ENCODE measurements at regions not wholly inside any gene's neighbourhood (a gene's known extent, or its start where the extent isn't known, plus 50 kb on each side); places are given as distances from the start of the nearest gene placed in this dataset.

- DNase-seq, result no peak
These were observed 476.4 kb downstream of the VRK1 start for GRCh38 chr14:97273540-97273939.

- DNase-seq, result no peak
These were observed 477.4 kb downstream of the VRK1 start for GRCh38 chr14:97274626-97275025.

- no peak for DNase-seq
These were observed 478.1 kb downstream of the VRK1 start for GRCh38 chr14:97275276-97275675.

- DNase-seq, result no peak
These were observed 479.4 kb downstream of the VRK1 start for GRCh38 chr14:97276573-97276972.

DNA sequence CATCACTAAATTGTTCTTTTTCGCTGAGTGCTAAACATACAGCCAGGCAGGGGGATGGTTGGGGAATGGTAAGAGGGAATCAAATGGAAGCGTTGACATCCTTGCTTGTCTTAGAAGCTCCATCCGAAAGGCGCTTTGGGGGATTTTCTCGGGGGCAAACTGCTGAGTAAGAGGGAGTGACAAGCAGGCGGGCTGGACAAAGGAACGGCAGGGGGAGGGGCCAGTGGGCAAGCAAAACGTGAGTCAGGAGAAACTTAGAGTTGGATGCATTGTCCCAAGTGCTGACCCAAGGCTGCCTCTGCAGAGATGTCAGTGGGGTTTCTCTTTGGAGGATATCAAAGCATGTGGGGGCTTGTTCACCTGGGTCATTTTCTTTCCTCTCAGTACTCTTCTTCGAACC, 480.5 kb downstream of the VRK1 start:
- DNase-seq, result no peak

- DNase-seq, result no peak
These were observed 483.3 kb downstream of the VRK1 start for GRCh38 chr14:97280526-97280925.

DNA sequence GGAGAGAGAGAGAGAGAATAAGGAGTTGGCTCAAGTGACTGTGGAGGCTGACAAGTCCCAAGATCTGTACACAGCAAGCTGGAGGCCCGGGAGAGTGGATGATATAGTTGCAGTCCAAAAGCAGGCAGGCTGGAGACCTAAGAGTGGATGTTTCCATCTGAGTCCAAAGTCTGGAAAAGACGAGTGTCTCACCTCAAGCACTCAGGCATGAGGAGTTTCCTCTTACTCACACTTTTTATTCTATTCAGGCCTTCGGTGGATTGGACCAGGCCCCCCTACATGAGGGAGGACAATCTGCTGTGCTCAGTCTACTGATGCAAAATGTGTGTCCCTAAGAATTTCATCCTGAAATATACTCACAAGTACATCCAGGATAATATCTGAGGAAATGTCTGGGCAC, 484.6 kb downstream of the VRK1 start:
- no peak for DNase-seq

DNA sequence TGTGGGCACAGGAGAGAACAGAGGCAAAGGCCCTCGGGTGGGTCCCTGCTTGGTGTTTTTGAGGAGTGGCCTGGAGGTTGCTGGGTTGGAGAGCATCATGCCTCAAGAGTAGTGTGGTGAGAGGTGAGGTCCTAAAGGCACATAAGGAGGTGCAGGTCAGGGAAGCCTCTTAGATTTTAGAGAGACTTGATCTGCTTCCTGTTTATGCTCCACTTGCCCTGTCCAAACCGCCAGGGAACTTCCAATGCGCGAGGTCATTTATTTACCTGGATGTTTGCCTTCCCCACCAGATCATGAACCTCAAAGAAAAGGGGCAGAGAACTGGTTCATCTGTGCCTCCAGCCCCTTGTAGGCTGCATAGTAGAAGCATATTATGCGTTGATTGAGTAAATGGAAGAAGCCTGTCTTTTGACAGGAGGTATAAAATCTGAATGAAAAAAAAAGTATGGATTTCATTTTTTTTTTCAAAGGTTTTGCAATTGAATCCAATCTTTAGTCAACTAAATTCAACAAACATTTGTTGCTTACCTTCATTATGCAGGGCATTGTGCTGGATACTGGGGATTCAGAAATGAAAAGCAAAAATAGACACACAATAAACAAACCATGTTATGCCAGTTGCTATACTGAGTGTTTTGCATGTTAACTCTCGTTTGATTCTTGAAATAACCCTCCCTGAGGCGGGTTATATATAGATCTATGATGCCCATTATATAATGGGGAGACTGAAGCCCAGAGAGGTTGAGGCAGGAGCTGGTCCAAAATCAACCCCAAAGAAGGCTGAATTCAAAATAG, 485.2 kb downstream of the VRK1 start:
- no peak for DNase-seq

DNA sequence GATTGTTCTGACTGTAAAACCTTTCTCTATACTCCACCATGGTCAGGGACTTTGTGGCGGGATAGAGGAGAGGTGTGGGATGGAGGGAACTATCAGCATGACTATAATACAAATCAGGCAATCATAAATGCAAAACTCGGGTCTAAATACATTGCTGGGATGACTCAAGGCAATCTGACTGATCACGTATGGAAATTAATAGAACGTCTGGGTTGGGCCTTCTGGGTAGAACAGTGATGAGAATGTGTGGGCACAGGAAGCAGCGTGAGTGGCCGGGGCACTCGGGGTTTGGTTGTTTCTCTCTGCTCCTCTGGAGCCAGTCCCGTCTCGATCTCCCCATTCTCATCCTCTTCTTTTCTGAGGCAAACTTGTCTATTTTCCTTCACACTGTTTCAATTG, 485.8 kb downstream of the VRK1 start:
- DNase-seq, result no peak

DNA sequence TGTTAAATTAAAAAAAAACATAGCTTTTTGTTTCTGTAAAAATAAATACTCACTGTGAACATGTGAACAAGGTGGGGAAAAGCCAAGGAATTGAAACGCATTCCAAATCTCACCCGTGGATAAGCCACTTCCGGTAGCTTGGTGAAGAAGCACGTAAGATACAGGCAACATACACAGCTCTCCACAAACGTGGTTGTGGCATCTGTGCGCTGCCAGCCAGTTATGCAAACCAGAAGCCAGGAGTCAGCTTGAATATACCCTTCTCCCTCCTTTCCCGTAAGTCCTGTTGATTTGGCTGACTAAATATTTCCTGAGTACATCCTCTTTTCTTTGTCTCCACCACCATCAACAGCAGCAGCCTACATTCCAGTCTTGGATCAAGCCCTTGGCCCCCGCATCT, 486.2 kb downstream of the VRK1 start:
- no peak for DNase-seq

DNA sequence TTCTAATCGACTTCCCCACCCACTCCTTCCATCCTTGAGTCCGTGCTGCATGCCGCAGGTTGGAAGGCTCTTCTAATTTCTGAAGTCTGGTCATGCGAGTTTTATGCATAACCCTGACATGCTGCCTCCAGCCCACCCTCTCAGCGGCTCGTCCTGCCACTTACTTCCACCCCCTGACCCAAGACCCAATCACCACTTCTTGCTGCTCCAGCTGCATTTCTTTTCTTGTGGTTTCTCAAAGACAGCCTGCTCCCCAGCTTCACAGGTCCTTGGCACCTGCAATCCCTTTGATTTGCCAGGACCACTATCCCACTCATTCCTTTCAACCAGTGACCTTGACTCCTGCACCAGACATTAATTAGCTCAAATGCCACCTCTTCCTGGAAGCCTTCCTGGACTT, 486.7 kb downstream of the VRK1 start:
- no peak for DNase-seq

- no peak for DNase-seq
These were observed 490.8 kb downstream of the VRK1 start for GRCh38 chr14:97287956-97288355.

- DNase-seq, result no peak
These were observed 492.9 kb downstream of the VRK1 start for GRCh38 chr14:97290065-97290464.

DNA sequence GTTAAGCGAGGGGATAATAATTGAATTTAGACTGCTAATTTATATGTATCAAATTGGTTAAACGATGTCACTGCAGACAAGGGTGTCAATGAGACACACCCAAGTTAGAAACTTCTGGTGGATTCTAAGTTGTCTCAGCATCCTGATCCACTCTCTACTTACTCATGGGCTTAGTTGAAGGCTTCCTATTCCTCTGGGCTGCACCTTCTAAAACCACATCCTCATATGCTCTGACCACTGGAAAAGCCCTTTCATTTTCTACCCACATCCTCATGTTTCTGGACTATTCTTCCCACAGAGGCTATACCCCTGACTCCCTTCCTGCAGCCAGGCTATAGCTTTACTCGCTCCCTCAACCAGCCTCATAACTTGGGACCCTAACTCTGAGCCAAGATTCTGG, 493.8 kb downstream of the VRK1 start:
- DNase-seq, result no peak

- DNase-seq, result no peak
These were observed 496.5 kb downstream of the VRK1 start for GRCh38 chr14:97293659-97294058.

DNA sequence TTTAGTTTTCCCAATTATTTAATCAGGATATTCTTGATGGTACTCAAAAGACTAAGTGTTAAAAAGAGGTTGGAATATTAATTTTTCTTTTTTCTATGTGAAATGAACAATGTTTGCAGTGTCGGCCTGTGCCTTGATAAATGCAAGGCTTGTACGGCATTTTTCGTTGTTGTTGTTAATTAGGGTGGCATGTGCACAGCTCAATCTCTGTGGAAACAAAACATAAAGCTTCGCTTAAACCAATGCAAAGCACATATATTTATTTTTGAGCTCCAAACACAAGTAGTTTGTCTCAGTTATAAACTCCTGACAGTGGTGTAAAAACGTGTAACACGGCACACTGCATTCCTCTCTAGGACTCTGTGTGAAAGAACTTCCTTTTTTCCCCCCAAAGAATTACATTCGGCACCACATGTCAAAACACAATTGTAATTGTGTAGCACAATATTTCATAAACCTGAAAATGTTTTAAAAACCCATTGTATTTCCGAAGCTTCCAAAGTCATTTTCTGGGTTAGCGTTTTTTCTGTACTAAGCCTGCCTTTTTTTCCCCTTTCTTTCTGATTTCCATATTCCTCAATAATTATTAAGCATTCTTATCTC, 498.0 kb downstream of the VRK1 start:
- no peak for DNase-seq

DNA sequence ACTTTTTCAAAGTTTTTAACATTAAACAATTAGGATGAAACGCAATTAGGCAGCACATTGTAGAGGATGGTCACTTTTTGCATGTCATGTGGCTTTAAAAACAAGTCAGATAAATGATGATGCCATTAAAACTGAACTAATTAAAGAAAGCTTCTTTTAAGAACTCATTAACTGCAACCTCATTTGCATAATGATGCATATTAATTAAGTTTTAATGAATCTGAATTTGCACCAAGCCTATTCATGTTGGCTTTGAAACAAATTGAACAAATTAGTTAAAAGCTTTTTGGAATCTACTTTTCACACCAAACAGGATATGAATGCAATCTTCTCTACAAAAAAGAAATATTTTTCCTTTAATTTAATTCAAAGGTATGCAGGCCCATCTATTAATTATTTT, 499.0 kb downstream of the VRK1 start:
- DNase-seq, result no peak

- no peak for DNase-seq
These were observed 499.9 kb downstream of the VRK1 start for GRCh38 chr14:97297100-97297499.

GRCh38 chr14:97298331-97298730, 501.1 kb downstream of the VRK1 start:
- DNase-seq, result no peak

DNA sequence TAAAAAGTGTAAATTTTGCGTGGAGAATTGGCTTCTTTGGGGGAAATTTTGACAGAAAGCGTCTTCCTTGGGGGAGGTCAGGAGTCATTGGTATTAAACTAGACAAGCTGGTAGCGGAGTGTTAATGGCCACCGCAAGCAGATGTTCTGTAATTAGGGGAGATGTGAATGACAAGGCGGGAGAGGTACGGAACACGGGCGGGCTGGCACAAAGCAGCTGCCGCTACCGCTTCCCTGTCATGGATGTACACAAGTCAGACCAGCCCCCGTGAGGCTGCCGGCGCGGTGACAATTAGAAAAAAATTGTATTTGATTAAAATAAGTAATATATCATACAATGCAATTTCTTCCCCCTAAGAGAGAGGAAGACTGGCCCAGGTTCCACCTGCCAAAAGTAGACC, 501.6 kb downstream of the VRK1 start:
- DNase-seq, result no peak

DNA sequence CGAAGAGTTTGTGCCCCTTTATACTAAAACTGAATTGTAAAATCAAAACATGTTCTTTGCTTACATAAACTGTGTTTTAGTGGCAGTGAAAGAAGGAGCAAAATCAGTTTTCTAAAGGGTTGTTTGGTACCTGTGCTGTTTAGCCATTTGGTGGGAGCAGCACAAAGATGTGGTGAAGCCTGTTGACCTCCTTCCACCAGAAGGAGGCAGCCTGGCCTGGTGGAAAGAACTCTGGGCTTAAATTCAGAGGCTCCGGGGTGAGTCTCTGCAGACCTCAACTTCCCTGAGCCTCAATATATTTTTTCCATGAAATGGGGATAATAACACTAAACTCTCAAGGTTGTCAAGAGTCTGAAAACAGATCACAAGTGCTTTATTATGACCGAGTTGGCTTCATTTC, 502.5 kb downstream of the VRK1 start:
- DNase-seq, result no peak

DNA sequence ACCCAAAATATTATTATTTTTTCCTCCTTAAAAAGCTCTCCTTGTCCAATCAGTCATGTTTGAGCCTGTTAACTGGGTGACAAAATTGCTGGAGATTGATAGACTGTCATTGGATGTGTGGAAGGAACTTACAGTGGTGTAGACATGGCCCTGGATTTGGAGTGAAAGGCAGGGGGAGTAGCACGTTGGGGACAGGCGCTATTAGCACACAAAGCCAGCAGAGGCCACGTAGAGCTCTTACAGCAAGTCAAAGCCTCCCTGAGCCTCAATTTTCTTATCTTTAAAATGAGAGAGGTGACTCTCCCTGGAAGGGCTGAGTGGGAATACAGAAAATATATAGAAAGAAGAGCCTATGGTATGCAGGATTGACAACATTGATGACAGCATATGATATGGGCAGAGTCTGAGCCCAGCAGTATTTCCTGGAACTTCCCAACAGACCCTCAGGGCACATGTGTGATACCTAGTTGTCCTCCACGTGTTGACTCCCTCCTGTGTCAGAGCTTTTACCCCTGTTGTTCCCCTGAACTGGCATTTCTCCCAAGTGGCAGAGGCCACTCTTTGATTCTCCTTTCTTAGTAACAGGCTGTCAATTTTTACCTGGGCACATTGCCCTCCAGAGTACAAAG, 504.9 kb downstream of the VRK1 start:
- no peak for DNase-seq

GRCh38 chr14:97306133-97306759, 509.1 kb downstream of the VRK1 start:
- DNase-seq, result no peak

- DNase-seq, result no peak
These were observed 509.6 kb downstream of the VRK1 start for GRCh38 chr14:97306760-97307246.

Measured in right hindlimb (tissue), 1 donor.